Activated CD8-positive, alpha-beta T cell treated with anti-CD3 and anti-CD28 coated beads for 36 hours (primary cell): ENCODE measurements at regions not wholly inside any gene's neighbourhood (a gene's known extent, or its start where the extent isn't known, plus 50 kb on each side); places are given as distances from the start of the nearest gene placed in this dataset.

Experiments
- ATAC-seq: fragments of 200-7000 bp; cut with Tn5 transposase; one replicate; pipeline ENCODE4 v1.10.0; 2021; ENCODE audit warnings: mild to moderate bottlenecking, moderate library complexity
- CTCF ChIA-PET: fragments of 350-600 bp; sonication (Branson Sonifier 250); formaldehyde crosslinking; loops from one replicate; lab custom pipeline; 2021; ENCODE audit warnings: antibody characterized with exemption; lab: Charles Lee
- POLR2A ChIA-PET: fragments of 350-600 bp; sonication (Branson Sonifier 250); formaldehyde crosslinking; loops from one replicate; lab custom pipeline; 2021; ENCODE audit warnings: antibody characterized with exemption; lab: Charles Lee
- DNase-seq: peaks from one replicate; pipeline ENCODE4 v3.0.0-alpha.2; 2020
- H3K27ac Mint-ChIP-seq: one replicate; pipeline ENCODE4 v1.8.0; 2021; ENCODE audit warnings: mild to moderate bottlenecking, mixed read lengths
- H3K27me3 Mint-ChIP-seq: one replicate; pipeline ENCODE4 v1.8.0; 2021; ENCODE audit warnings: mixed read lengths
- H3K36me3 Mint-ChIP-seq: one replicate; pipeline ENCODE4 v1.8.0; 2021; ENCODE audit warnings: low read depth, mixed read lengths
- H3K4me1 Mint-ChIP-seq: one replicate; pipeline ENCODE4 v1.8.0; 2021; ENCODE audit warnings: low read depth, mixed read lengths
- H3K4me3 Mint-ChIP-seq: one replicate; pipeline ENCODE4 v1.8.0; 2021; ENCODE audit warnings: mild to moderate bottlenecking, moderate library complexity, mixed read lengths
- H3K9me3 Mint-ChIP-seq: one replicate; pipeline ENCODE4 v1.8.0; 2021; ENCODE audit warnings: mixed read lengths
- intact Hi-C: fragments of 100-400 bp; cut with micrococcal nuclease; formaldehyde crosslinking; loops from one replicate; pipeline ENCODE4 v1.10.0; 2022
- TF ChIP-seq, protein P1 (sequence below): fragments of 200-600 bp; IDR thresholded peaks from one replicate; pipeline ENCODE4 v1.8.0; 2022; ENCODE audit warnings: antibody characterized with exemption, mild to moderate bottlenecking

- H3K27ac Mint-ChIP-seq, result no peak overlapping the region
- H3K4me1 Mint-ChIP-seq, result no peaks in the 10 kb centered on the region
- no peak overlapping the region for H3K4me3 Mint-ChIP-seq
- H3K9me3 Mint-ChIP-seq, result peaks cover 8% of the 10 kb centered on the region
- DNase-seq (no peak), ATAC-seq (no peak)
- intact Hi-C loops, result no loop called here
- CTCF ChIA-PET, result no interaction called here
- POLR2A ChIA-PET, result no interaction called here
- no peaks in the 10 kb centered on the region for H3K36me3 Mint-ChIP-seq
- H3K27me3 Mint-ChIP-seq, result no peaks in the 10 kb centered on the region
- TF ChIP-seq, protein P1, sequence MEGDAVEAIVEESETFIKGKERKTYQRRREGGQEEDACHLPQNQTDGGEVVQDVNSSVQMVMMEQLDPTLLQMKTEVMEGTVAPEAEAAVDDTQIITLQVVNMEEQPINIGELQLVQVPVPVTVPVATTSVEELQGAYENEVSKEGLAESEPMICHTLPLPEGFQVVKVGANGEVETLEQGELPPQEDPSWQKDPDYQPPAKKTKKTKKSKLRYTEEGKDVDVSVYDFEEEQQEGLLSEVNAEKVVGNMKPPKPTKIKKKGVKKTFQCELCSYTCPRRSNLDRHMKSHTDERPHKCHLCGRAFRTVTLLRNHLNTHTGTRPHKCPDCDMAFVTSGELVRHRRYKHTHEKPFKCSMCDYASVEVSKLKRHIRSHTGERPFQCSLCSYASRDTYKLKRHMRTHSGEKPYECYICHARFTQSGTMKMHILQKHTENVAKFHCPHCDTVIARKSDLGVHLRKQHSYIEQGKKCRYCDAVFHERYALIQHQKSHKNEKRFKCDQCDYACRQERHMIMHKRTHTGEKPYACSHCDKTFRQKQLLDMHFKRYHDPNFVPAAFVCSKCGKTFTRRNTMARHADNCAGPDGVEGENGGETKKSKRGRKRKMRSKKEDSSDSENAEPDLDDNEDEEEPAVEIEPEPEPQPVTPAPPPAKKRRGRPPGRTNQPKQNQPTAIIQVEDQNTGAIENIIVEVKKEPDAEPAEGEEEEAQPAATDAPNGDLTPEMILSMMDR, result no peak
Observed at GRCh38 chr13:64675255-64675892, 2554.8 kb downstream of the PCDH9 start.

GRCh38 chr13:64674126-64674525 lies 2556.0 kb downstream of the PCDH9 start:
- Mint-ChIP-seq H3K4me1 (no peaks in the 10 kb centered on the region), H3K36me3 (no peaks in the 10 kb centered on the region), H3K4me3 (no peak overlapping the region), H3K27me3 (no peaks in the 10 kb centered on the region), H3K27ac (no peak overlapping the region), H3K9me3 (peaks cover 8% of the 10 kb centered on the region)
- ATAC-seq (no peak), DNase-seq (no peak)
- ChIA-PET CTCF (no interaction called here), POLR2A (no interaction called here)
- intact Hi-C loops, result no loop called here
- TF ChIP-seq, protein P1, result no peak

DNA sequence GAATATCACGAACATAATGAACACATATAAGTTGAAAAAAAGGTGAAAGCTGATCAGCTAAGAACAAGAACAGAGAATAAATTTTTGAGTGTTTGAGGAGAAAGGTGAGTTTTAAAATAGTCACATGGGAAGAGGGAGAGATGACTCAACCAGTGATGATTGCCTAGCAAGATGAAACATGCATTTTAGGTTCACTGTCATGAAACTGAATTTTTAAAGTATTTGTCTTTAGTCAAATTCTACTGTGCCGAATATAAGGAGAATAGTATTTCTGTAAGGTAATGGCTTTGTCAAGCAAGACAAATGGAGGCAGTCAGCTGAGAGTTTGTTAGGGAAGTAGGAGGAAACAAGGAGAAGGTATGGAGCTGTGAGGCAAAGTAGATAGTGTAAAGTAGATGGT lies 2557.4 kb downstream of the PCDH9 start:
- Mint-ChIP-seq H3K27me3 (no peaks in the 10 kb centered on the region), H3K27ac (no peak overlapping the region), H3K9me3 (peaks cover 8% of the 10 kb centered on the region), H3K4me1 (no peaks in the 10 kb centered on the region), H3K36me3 (no peaks in the 10 kb centered on the region), H3K4me3 (no peak overlapping the region)
- TF ChIP-seq, protein P1, result no peak
- intact Hi-C loops, result no loop called here
- ChIA-PET POLR2A (no interaction called here), CTCF (no interaction called here)
- DNase-seq (no peak), ATAC-seq (no peak)

GRCh38 chr13:64662887-64663593 lies 2567.1 kb downstream of the PCDH9 start:
- CTCF ChIA-PET, result no interaction called here
- DNase-seq (no peak), ATAC-seq (no peak)
- Mint-ChIP-seq H3K4me3 (no peak overlapping the region), H3K27ac (no peak overlapping the region), H3K36me3 (no peaks in the 10 kb centered on the region), H3K27me3 (no peaks in the 10 kb centered on the region), H3K4me1 (no peaks in the 10 kb centered on the region), H3K9me3 (peaks cover 4% of the 10 kb centered on the region)
- TF ChIP-seq, protein P1, result no peak
- intact Hi-C loops, result no loop called here
- POLR2A ChIA-PET, result no interaction called here

DNA sequence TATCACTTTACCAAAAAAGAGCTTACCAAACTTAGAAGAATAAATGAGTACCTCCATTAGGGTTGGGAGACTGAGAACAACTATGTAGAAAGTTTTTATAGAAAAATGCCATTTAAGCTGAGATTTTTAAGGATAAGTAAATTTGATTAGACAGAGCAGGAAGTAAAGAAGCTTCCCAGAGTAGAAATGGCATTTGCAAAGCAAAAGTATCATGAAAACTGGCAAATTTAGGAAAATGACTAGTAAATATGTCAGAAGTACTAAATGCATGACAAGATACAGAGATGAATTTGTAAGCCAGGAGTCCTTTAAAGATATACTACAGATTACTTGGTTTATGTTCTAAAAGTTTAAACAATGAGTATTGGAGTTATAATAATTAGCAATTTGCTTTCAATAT lies 2581.8 kb downstream of the PCDH9 start:
- Mint-ChIP-seq H3K4me1 (no peaks in the 10 kb centered on the region), H3K36me3 (no peaks in the 10 kb centered on the region), H3K4me3 (no peak overlapping the region), H3K9me3 (peaks cover 5% of the 10 kb centered on the region), H3K27me3 (no peaks in the 10 kb centered on the region), H3K27ac (no peak overlapping the region)
- intact Hi-C loops, result no loop called here
- ChIA-PET CTCF (no interaction called here), POLR2A (no interaction called here)
- no peak for ATAC-seq
- DNase-seq, result no peak
- TF ChIP-seq, protein P1, result no peak
